Stimulated activated CD8-positive, alpha-beta memory T cell treated with anti-CD3 and anti-CD28 coated beads, Interleukin-7, amount 100 ng/mL, for 24 hours (primary cell): ENCODE measurements at regions not wholly inside any gene's neighbourhood (a gene's known extent, or its start where the extent isn't known, plus 50 kb on each side); places are given as distances from the start of the nearest gene placed in this dataset.

Experiments
- DNase-seq: peaks from one replicate; pipeline ENCODE4 v3.0.0-alpha.2; 2020; ENCODE audit warnings: low read depth

DNA sequence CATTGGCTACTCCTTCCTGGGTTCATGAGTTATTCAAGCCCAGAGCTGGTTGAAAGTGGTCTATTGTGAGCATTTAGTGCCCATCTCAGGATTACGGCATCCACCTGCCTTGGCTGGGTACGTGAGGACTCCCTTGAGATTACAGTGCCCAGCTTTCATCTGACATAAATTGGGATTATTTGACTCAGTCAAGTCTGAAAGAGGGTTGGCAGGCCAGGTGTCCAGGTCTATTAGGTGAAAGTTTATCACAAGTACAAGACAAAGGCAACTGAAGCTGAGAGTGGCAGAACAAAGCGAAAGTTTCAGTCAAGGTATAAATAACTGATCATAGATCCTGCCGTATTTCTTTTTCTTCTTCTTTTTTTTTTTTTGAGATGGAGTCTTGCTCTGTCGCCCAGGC lies 84.6 kb upstream of the ATF7IP start:
- DNase-seq, result no peak

DNA sequence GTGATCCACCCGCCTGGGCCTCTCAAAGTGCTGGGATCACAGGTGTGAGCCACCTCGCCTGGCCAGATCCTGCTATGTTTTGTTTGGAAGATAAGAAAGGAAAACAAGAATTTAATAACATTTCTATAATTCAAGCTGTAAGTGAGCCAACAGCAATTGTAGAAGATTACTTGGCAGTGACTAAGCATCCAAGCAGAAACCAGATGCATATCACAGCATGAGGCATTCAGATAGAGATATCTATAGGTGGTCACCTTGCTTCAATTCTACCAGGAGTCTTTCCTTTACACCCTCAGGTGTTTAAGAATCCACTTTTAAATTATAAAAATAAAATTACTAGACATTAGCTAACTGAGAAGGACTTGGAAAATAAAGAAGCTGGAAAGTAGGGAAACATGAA lies 83.9 kb upstream of the ATF7IP start:
- DNase-seq, result no peak

DNA sequence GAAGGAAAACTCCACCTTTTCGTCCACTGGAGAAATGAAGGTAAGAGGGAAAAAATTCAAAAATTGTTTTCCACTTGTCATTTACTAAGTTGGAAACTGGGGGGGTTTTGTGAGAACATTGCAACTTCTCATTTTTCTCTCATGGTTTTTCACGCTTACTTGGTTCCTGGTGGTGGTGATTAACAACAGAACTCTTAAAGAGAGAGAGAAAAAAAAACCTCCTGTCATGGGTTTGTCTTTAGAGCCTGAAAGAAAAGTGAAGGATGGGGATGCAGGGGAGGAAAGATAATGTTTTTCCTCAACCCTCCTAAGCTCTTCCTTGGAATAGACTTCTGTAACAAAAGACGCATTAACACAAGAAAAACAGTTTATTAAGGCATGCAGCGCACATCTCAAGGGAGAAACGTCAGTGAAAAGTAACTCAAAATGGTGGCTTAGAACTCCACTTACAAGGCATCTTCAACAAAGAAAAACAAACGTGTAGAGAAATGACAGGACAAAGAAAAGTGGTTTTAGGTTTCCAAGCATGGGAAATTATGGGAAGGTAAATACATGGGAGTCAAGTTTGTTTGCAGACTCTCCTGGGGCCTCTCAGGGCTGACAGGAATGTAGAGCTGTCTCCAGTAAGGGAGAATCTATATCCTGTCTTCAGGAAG lies 81.9 kb upstream of the ATF7IP start:
- no peak for DNase-seq

DNA sequence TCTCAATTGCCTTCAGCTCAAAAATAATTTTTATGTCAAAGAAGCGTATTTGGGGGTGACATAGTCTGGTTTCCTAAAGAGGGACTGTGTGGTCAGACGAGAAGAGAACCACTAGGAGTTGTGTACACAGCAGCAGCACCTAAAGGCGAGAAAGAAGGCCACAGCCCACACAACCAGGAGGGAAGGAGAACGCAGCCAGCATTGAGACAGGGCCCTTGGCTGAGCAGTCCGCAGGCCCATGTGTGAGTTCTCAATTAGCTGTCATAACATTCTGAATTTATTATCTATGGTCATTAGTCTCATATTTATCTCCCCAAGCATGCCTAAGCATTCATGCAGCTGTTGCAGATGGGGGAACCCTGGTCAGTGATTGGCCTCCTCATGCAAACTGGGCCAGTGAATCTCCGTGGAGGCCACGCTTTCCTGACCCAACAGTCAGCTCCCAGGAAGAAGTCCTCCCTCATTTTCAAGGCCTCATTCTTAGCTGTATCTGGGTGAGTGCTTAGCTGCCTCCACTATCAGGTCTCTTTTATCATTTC lies 81.2 kb upstream of the ATF7IP start:
- no peak for DNase-seq

DNA sequence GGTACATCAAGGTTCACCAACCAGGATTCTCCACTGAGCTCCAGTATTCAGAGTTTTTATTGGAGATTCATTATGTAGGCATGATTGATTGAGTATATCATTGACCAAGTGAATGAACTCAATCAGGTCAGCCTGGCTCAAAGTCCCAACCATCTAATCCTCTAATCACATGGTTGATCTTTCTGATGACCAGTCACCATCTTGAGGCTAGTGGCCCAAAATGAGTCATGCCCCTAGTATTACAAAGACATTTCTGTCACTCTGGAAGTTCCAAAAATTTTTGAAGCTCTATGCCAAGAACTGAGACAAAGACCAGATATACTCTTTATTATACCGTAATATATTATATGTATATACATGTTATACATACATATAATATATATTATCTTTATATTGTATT lies 75.9 kb upstream of the ATF7IP start:
- no peak for DNase-seq

DNA sequence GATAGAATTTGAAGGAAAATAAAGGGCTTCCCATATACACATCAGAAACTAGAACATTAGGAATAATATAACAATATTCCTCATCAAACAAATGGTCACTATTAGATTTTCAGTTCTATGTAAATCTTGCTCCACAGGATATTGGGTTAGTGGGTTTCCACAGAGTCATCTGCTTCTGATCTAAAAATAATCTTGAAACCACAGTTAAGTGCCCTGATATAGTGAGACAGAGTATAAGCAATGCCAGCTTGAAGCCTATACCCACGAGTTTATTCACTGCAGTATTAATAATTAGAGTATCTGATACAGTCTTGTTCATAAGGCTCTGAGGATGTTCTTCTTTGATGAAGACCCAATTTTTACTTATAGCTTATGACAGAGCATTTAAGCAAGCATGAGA lies 74.5 kb upstream of the ATF7IP start:
- DNase-seq, result no peak

DNA sequence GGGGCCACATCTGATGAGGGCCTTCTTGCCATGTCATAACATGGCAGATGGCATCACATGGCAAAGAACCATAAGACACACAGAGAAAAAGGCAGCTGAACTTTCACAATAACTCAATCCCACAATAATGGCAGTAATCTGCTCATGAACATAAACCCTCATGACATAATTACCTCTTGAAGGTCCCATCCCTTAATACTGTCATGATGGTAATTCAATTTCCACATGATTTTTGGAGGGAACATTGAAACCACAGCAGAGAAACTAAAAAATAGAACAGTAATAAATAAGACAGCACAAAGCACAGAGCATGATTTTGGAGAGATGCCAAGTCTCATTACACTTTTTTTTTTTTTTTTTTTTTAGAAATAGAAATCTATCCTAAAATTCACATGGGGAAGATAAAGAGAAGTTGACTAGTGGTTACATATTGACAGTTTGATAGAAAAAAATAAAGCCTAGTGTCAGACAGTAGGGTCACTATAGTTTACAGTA lies 61.8 kb upstream of the ATF7IP start:
- DNase-seq, result no peak

DNA sequence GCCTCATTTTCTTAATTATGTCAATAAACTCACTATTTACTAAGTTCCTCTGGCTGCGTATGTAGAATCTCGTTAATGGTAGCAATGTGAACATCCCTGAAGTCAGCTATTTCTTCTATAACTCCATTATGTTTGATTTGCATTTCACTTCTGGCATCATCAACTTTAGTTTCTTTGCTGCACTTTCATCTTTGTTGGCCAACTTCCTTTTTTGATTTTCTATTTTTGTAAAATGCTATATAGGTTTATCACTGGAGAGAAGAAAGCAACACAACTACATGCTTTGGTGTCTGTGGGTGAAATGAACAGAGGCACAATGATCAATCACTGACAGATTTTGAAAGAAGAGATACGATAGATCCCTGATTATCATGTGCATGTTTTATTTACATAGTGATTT lies 58.5 kb upstream of the ATF7IP start:
- DNase-seq, result no peak

DNA sequence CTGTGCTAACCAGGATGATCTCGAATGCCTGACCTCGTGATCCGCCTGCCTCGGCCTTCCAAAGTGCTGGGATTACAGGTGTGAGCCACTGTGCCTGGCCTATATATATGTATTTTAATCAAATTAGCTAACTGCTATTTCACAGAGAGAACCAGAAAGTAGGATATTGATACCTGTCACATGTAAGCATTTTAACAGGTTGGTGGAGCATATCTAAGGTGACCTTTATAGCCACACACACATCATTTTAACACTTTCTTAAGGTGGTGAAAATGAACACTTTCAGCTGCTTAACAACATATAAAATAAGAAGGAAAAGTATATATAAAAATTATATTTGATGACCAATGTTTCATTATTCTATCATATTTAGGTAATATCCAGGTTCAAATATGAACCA lies 57.0 kb upstream of the ATF7IP start:
- DNase-seq, result no peak

DNA sequence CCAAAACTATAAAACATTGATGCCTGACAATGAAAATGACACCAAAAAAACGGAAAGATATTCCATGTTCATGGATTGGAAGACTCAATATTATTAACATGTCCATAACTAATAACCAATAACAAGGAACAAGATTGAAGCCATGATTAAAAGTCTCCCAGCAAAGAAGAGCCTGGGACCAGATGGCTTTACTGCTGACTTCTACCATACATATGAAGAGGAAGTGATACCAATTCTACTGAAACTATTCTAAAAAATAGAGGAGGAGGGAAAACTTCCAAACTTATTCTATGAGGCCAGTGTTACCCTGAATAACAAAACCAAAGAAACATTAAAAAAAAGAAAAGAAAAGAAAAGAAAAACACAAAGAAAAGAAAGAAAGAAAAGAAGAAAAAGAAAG lies 54.6 kb upstream of the ATF7IP start:
- DNase-seq, result no peak

DNA sequence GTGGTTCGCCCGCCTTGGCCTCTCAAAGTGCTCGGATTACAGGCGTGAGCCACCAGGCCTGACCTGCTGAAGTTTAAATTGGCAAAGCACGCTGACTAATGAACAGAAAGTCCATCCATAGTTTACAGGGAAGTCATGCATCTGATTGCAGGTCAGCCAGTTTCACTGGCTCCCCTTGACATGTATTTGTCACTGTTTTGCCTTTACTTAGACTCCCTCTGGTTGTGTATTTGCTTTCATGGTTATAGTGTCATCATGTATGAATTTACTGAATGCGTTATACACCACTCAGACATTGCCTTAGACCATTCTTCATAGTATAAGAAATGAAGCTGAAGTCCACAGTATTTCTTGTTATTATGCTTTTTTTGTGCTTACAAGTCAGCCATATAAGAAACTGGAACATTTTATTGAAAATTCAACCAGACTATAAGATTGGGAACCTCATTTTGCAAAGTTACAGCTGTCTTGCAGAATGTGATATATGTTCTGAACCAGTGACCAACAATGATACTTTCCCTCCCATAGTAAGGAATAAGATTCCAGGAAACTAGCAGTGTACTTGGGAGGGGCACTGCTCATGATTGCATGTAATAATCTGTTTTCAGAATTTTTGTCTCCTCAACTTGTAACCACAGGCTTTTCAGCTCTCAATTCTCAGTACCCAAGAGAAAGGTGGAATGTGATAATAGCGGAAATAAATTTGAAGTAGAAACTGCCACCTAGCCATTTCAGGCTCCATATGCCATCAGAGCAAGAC lies 51.9 kb upstream of the ATF7IP start:
- no peak for DNase-seq

DNA sequence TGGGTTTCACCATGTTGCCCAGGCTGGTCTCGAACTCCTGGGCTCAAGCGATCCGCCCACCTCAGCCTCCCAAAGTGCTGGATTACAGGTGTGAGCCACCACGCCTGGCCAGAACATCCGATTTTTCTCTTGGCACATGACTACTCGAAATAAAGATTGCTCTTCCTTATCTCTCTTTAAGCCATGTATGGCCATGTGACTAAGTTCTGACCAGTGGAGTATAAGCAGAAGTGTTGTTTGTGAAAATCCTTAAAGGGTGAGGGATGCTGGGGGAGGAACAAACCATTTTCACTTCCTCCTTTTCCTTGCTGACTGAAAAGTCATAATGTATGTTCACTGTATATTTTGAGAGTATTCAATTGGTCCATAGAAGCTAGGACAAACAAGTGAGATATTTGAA lies 50.7 kb upstream of the ATF7IP start:
- no peak for DNase-seq

DNA sequence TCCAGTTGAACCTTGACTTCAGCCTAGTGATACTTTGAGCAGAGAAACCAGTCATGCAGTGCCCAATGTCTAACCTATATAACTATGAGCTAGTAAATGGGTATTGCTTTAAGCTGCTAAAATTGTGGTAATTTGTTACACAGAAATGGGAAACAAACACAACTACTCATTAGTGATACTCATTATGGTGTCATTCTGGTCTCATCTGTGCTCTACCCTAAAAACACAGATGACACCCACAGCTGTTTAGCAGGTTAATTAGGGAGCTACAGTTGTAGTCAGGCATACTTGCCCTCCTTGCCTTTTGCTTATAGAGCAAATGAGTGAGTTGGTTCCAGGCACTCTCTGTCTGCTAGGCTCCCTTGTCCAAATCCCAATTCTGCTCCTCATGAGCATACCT lies 50.0 kb upstream of the ATF7IP start:
- DNase-seq, result no peak
